OCI-LY7 (cell line): ENCODE measurements at regions not wholly inside any gene's neighbourhood (a gene's known extent, or its start where the extent isn't known, plus 50 kb on each side); places are given as distances from the start of the nearest gene placed in this dataset.

Experiments used
- EZH2phosphoT487 ChIP-seq: fragments of 200-600 bp; sonication (generic); IDR thresholded peaks from 2 replicates; pipeline ENCODE4 v1.6.1; 2018; ENCODE audit warnings: low read depth, borderline replicate concordance, mild to moderate bottlenecking, mixed run types, antibody characterized with exemption, low read length, moderate library complexity, mixed read lengths
- TF ChIP-seq, protein P1 (sequence below): fragments of 200-600 bp; sonication (generic); conservative IDR thresholded peaks from 2 replicates; pipeline ENCODE4 v1.5.1; 2014; ENCODE audit warnings: mild to moderate bottlenecking, antibody characterized with exemption, low read length, moderate library complexity, mixed read lengths

DNA sequence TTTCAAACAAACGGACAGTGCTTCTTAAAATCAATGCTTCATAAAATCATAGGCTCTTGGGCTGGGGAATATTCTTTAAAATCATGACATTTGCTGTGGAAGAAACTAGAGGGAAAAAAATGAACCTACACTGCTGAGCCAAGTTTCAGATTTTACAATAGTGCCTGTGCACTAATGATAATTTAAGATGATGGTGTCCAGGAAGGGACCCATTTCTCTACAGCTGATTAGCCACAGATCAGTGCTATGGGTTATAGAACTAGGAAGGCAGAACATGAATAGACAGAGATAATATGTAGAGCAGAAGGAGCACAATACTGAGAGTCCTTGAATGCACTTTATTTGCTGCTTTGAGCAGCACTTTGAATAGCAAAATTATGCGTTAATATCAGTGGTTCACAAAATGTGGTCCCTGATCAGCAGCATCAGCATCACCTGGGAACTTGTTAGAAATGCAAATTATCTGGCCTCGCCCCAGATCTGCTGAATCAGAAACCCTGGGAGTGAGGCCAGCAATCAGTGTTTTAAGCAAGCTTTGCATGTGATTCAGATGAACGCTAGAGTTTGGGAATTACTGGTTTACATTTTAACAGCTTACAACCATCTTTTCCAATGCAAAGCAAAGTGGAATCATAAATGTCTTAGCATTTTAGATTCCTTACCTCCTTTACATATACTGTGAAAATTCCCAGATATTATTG lies 135.8 kb upstream of the ANKRD28 start:
- TF ChIP-seq, protein P1, sequence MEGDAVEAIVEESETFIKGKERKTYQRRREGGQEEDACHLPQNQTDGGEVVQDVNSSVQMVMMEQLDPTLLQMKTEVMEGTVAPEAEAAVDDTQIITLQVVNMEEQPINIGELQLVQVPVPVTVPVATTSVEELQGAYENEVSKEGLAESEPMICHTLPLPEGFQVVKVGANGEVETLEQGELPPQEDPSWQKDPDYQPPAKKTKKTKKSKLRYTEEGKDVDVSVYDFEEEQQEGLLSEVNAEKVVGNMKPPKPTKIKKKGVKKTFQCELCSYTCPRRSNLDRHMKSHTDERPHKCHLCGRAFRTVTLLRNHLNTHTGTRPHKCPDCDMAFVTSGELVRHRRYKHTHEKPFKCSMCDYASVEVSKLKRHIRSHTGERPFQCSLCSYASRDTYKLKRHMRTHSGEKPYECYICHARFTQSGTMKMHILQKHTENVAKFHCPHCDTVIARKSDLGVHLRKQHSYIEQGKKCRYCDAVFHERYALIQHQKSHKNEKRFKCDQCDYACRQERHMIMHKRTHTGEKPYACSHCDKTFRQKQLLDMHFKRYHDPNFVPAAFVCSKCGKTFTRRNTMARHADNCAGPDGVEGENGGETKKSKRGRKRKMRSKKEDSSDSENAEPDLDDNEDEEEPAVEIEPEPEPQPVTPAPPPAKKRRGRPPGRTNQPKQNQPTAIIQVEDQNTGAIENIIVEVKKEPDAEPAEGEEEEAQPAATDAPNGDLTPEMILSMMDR = no peak
- no peak for TF ChIP-seq EZH2phosphoT487
